Loucy (cell line): ENCODE measurements at regions not wholly inside any gene's neighbourhood (a gene's known extent, or its start where the extent isn't known, plus 50 kb on each side); places are given as distances from the start of the nearest gene placed in this dataset.

ENCODE experiments used
- H2AFZ ChIP-seq: fragments of 200-600 bp; sonication (generic); 2 replicates; pipeline ENCODE4 v1.6.0; 2016; ENCODE audit warnings: antibody characterized with exemption, mild to moderate bottlenecking, low read length, moderate library complexity
- H3F3A ChIP-seq: fragments of 200-600 bp; 2 replicates; pipeline ENCODE4 v1.6.0; 2016; ENCODE audit warnings: antibody characterized with exemption, low read depth, mild to moderate bottlenecking
- H3K27me3 ChIP-seq: fragments of 200-600 bp; sonication (generic); 2 replicates; pipeline ENCODE4 v1.6.1; 2014; ENCODE audit warnings: low read length, mild to moderate bottlenecking; ENCODE audit not compliant: insufficient read depth, poor library complexity, severe bottlenecking
- H3K36me3 ChIP-seq: fragments of 200-600 bp; sonication (generic); 2 replicates; pipeline ENCODE4 v1.6.1; 2016; ENCODE audit warnings: low read length; ENCODE audit not compliant: insufficient read depth
- H3K4me1 ChIP-seq: fragments of 200-600 bp; sonication (generic); 2 replicates; pipeline ENCODE4 v1.5.1; 2014; ENCODE audit warnings: low read length, mild to moderate bottlenecking; ENCODE audit not compliant: insufficient read depth, poor library complexity, severe bottlenecking
- H3K4me2 ChIP-seq: fragments of 200-600 bp; sonication (generic); 2 replicates; pipeline ENCODE4 v1.6.0; 2014; ENCODE audit warnings: antibody characterized with exemption, low read length, low read depth, mild to moderate bottlenecking; ENCODE audit not compliant: poor library complexity, severe bottlenecking
- H3K4me3 ChIP-seq: fragments of 200-600 bp; sonication (generic); 2 replicates; pipeline ENCODE4 v1.5.1; 2014; ENCODE audit warnings: low read length, mild to moderate bottlenecking, mixed read lengths; ENCODE audit not compliant: poor library complexity, severe bottlenecking
- H3K79me2 ChIP-seq: fragments of 200-600 bp; sonication (generic); 2 replicates; pipeline ENCODE4 v1.6.1; 2014; ENCODE audit warnings: low read length; ENCODE audit not compliant: insufficient read depth
- H3K9ac ChIP-seq: fragments of 200-600 bp; sonication (generic); 2 replicates; pipeline ENCODE4 v1.6.0; 2014; ENCODE audit warnings: mild to moderate bottlenecking, low read depth, low read length, moderate library complexity; ENCODE audit not compliant: poor library complexity, severe bottlenecking
- H3K9me2 ChIP-seq: fragments of 200-600 bp; sonication (generic); replicated peaks from 2 replicates; pipeline ENCODE4 v1.6.1; 2016; ENCODE audit warnings: low read depth, low read length, mixed read lengths
- H3K9me3 ChIP-seq: fragments of 200-600 bp; sonication (generic); 2 replicates; pipeline ENCODE4 v1.6.1; 2014; ENCODE audit warnings: mild to moderate bottlenecking, antibody characterized with exemption, low read length, low read depth; ENCODE audit not compliant: insufficient read depth
- H4K20me1 ChIP-seq: fragments of 200-600 bp; sonication (generic); 2 replicates; pipeline ENCODE4 v1.6.0; 2014; ENCODE audit warnings: antibody characterized with exemption, low read length, mild to moderate bottlenecking; ENCODE audit not compliant: insufficient read depth, poor library complexity, severe bottlenecking
- CTCF ChIP-seq: fragments of 200-600 bp; sonication (generic); conservative IDR thresholded peaks from 2 replicates; pipeline ENCODE4 v1.5.1; 2014; ENCODE audit warnings: mild to moderate bottlenecking, antibody characterized with exemption, low read length
- EZH2phosphoT487 ChIP-seq: fragments of 200-600 bp; IDR thresholded peaks from 2 replicates; pipeline ENCODE4 v1.6.1; 2018; ENCODE audit warnings: antibody characterized with exemption, mild to moderate bottlenecking, moderate library complexity, borderline replicate concordance

GRCh38 chr12:17982556-17982955, 107.4 kb downstream of the RERGL start:
- H3K79me2 ChIP-seq, result no peaks in the 10 kb centered on the region
- no peak overlapping the region for H3K9ac ChIP-seq
- no peaks in the 10 kb centered on the region for H3K27me3 ChIP-seq
- TF ChIP-seq CTCF (no peak), EZH2phosphoT487 (no peak)
- H3K9me2 ChIP-seq, result no peaks in the 10 kb centered on the region
- no peaks in the 10 kb centered on the region for H3K9me3 ChIP-seq
- no peaks in the 10 kb centered on the region for H3K36me3 ChIP-seq
- no peaks in the 10 kb centered on the region for H3F3A ChIP-seq
- no peaks in the 10 kb centered on the region for H3K4me1 ChIP-seq
- no peak overlapping the region for H3K4me2 ChIP-seq
- no peak overlapping the region for H2AFZ ChIP-seq
- no peak overlapping the region for H3K4me3 ChIP-seq
- H4K20me1 ChIP-seq, result no peaks in the 10 kb centered on the region

- Histone ChIP-seq H4K20me1 (no peaks in the 10 kb centered on the region), H3K9me2 (no peaks in the 10 kb centered on the region), H3K9me3 (no peaks in the 10 kb centered on the region), H3F3A (no peaks in the 10 kb centered on the region), H3K9ac (no peak overlapping the region), H3K79me2 (no peaks in the 10 kb centered on the region), H3K4me2 (no peak overlapping the region), H3K4me3 (no peak overlapping the region), H3K4me1 (no peaks in the 10 kb centered on the region), H3K36me3 (no peaks in the 10 kb centered on the region), H2AFZ (no peak overlapping the region), H3K27me3 (no peaks in the 10 kb centered on the region)
- no peak for TF ChIP-seq EZH2phosphoT487
- TF ChIP-seq CTCF, result peak; percentile 27
These were observed 113.8 kb downstream of the RERGL start for GRCh38 chr12:17976202-17976601.

GRCh38 chr12:17975763-17976162, 114.2 kb downstream of the RERGL start:
- Histone ChIP-seq H3K9ac (no peak overlapping the region), H3K4me1 (no peaks in the 10 kb centered on the region), H3K4me2 (no peak overlapping the region), H3K27me3 (no peaks in the 10 kb centered on the region), H2AFZ (no peak overlapping the region), H3K4me3 (no peak overlapping the region), H3K9me3 (no peaks in the 10 kb centered on the region), H3K9me2 (no peaks in the 10 kb centered on the region), H3K36me3 (no peaks in the 10 kb centered on the region), H4K20me1 (no peaks in the 10 kb centered on the region), H3F3A (no peaks in the 10 kb centered on the region), H3K79me2 (no peaks in the 10 kb centered on the region)
- no peak for TF ChIP-seq CTCF
